HL-60 (cell line): ENCODE measurements at regions not wholly inside any gene's neighbourhood (a gene's known extent, or its start where the extent isn't known, plus 50 kb on each side); places are given as distances from the start of the nearest gene placed in this dataset.
"Not testable (repeated sequence)": the region's sequence is repeated elsewhere in the genome, so short reads cannot be mapped to it uniquely, and the experiment has no call there.

Experiments used
- DNase-seq, 2 experiments: peaks; one replicate each; pipeline ENCODE4 v3.0.0-alpha.2; 2010 to 2020; ENCODE audit warnings: low read depth in 1 of 2, low spot score in 1 of 2
- H3K27ac ChIP-seq: fragments of 250-450 bp; sonication (Bioruptor Pico); replicated peaks from 2 replicates; pipeline ENCODE4 v1.5.1; 2020; ENCODE audit warnings: mild to moderate bottlenecking, moderate library complexity
- H3K27me3 ChIP-seq: fragments of 250-450 bp; sonication (Bioruptor Pico); 2 replicates; pipeline ENCODE4 v1.5.1; 2021; ENCODE audit warnings: mild to moderate bottlenecking, moderate library complexity; ENCODE audit not compliant: insufficient read depth, poor library complexity, severe bottlenecking
- H3K4me3 ChIP-seq: replicated peaks from 2 replicates; pipeline ENCODE4 v1.5.1; 2011; ENCODE audit warnings: mild to moderate bottlenecking, control low read depth, low read length; ENCODE audit not compliant: insufficient read depth
- CTCF ChIP-seq: IDR thresholded peaks from one replicate; pipeline ENCODE4 v1.5.1; 2011; ENCODE audit warnings: low read length, control low read depth, inconsistent platforms; ENCODE audit not compliant: insufficient read depth
- GABPA ChIP-seq: IDR thresholded peaks from 2 replicates; pipeline ENCODE4 v1.6.1; 2012; ENCODE audit warnings: low read depth
- POLR2AphosphoS5 ChIP-seq: IDR thresholded peaks from 2 replicates; pipeline ENCODE4 v1.6.1; 2012; ENCODE audit warnings: low read depth
- REST ChIP-seq: IDR thresholded peaks from 2 replicates; pipeline ENCODE4 v1.6.1; 2012; ENCODE audit warnings: low read depth; ENCODE audit not compliant: insufficient replicate concordance
- SPI1 ChIP-seq: IDR thresholded peaks from 2 replicates; pipeline ENCODE4 v1.6.1; 2012; ENCODE audit warnings: low read depth, mild to moderate bottlenecking, borderline replicate concordance

- DNase-seq, result no peak
- TF ChIP-seq CTCF (no peak), POLR2AphosphoS5 (no peak), GABPA (no peak), SPI1 (no peak), REST (no peak)
- H3K27me3 ChIP-seq, result no peaks in the 10 kb centered on the region
These were observed 624.0 kb upstream of the IGFBP7 start for GRCh38 chr4:57734104-57734670.

GRCh38 chr4:57729775-57730570, 619.8 kb upstream of the IGFBP7 start:
- not testable (repeated sequence) for H3K4me3 ChIP-seq, H3K27ac ChIP-seq, DNase-seq, H3K27me3 ChIP-seq

More at GRCh38 chr4:57734104-57734670, 624.0 kb upstream of the IGFBP7 start:
- Histone ChIP-seq H3K27ac (no peak overlapping the region), H3K4me3 (no peak overlapping the region)

GRCh38 chr4:57726154-57726553, 616.0 kb upstream of the IGFBP7 start:
- no peak overlapping the region for H3K4me3 ChIP-seq
- no peak for TF ChIP-seq CTCF
- H3K27ac ChIP-seq, result no peak overlapping the region
- DNase-seq, result no peak
- no peaks in the 10 kb centered on the region for H3K27me3 ChIP-seq

GRCh38 chr4:57719456-57719855, 609.3 kb upstream of the IGFBP7 start:
- DNase-seq, result no peak
- no peak for TF ChIP-seq REST
- Histone ChIP-seq H3K27ac (no peak overlapping the region), H3K4me3 (no peak overlapping the region), H3K27me3 (no peaks in the 10 kb centered on the region)

- H3K27me3 ChIP-seq, H3K27ac ChIP-seq, H3K4me3 ChIP-seq, DNase-seq: not testable (repeated sequence)
These were observed 604.1 kb upstream of the IGFBP7 start for GRCh38 chr4:57714313-57714712.
